Osteocyte (in vitro differentiated cells): ENCODE measurements at regions not wholly inside any gene's neighbourhood (a gene's known extent, or its start where the extent isn't known, plus 50 kb on each side); places are given as distances from the start of the nearest gene placed in this dataset.

Experiments
- DNase-seq: peaks from one replicate; pipeline ENCODE4 v3.0.0; 2021; ENCODE audit warnings: mixed read lengths; ENCODE audit not compliant: unreplicated experiment; ENCODE audit errors: extremely low spot score
- H3K27ac Mint-ChIP-seq: one replicate; pipeline ENCODE4 v1.8.0; 2021; ENCODE audit warnings: mild to moderate bottlenecking, mixed read lengths; ENCODE audit not compliant: unreplicated experiment
- H3K27me3 Mint-ChIP-seq: one replicate; pipeline ENCODE4 v1.8.0; 2021; ENCODE audit warnings: mixed read lengths; ENCODE audit not compliant: unreplicated experiment
- H3K36me3 Mint-ChIP-seq: one replicate; pipeline ENCODE4 v1.8.0; 2021; ENCODE audit warnings: mixed read lengths; ENCODE audit not compliant: unreplicated experiment
- H3K4me1 Mint-ChIP-seq: one replicate; pipeline ENCODE4 v1.8.0; 2021; ENCODE audit warnings: mixed read lengths; ENCODE audit not compliant: unreplicated experiment
- H3K4me3 Mint-ChIP-seq: one replicate; pipeline ENCODE4 v1.8.0; 2021; ENCODE audit warnings: mild to moderate bottlenecking, moderate library complexity, mixed read lengths; ENCODE audit not compliant: unreplicated experiment
- H3K9me3 Mint-ChIP-seq: one replicate; pipeline ENCODE4 v1.8.0; 2021; ENCODE audit warnings: mixed read lengths; ENCODE audit not compliant: unreplicated experiment
- CTCF ChIP-seq: fragments of 200-600 bp; sonication (generic); IDR thresholded peaks from 2 replicates; pipeline ENCODE4 v1.5.0; 2021; ENCODE audit warnings: antibody characterized with exemption, mild to moderate bottlenecking, moderate library complexity

GRCh38 chr16:6047325-6047724 lies 949.7 kb upstream of the EEF2KMT start:
- H3K27me3 Mint-ChIP-seq, result no peaks in the 10 kb centered on the region
- TF ChIP-seq CTCF, result no peak

GRCh38 chr16:6038941-6039645 lies 941.5 kb upstream of the EEF2KMT start:
- no peaks in the 10 kb centered on the region for H3K36me3 Mint-ChIP-seq
- TF ChIP-seq CTCF, result no peak
- no peak for DNase-seq
- H3K4me1 Mint-ChIP-seq, result no peaks in the 10 kb centered on the region
- H3K9me3 Mint-ChIP-seq, result peaks cover 35% of the 10 kb centered on the region
- H3K27me3 Mint-ChIP-seq, result no peaks in the 10 kb centered on the region
- H3K4me3 Mint-ChIP-seq, result no peak overlapping the region
- H3K27ac Mint-ChIP-seq, result no peak overlapping the region

More at GRCh38 chr16:6047325-6047724, 949.7 kb upstream of the EEF2KMT start:
- no peaks in the 10 kb centered on the region for H3K36me3 Mint-ChIP-seq
- no peaks in the 10 kb centered on the region for H3K4me1 Mint-ChIP-seq
- DNase-seq, result no peak
- no peak overlapping the region for H3K27ac Mint-ChIP-seq
- H3K4me3 Mint-ChIP-seq, result no peak overlapping the region
- H3K9me3 Mint-ChIP-seq, result peaks cover 51% of the 10 kb centered on the region

GRCh38 chr16:6035161-6035560 lies 937.6 kb upstream of the EEF2KMT start:
- H3K4me3 Mint-ChIP-seq, result no peak overlapping the region
- no peaks in the 10 kb centered on the region for H3K27me3 Mint-ChIP-seq
- H3K27ac Mint-ChIP-seq, result no peak overlapping the region
- no peaks in the 10 kb centered on the region for H3K36me3 Mint-ChIP-seq
- no peaks in the 10 kb centered on the region for H3K4me1 Mint-ChIP-seq
- DNase-seq, result no peak
- no peak for TF ChIP-seq CTCF
- peaks cover 26% of the 10 kb centered on the region for H3K9me3 Mint-ChIP-seq

- DNase-seq, result no peak
- Mint-ChIP-seq H3K36me3 (no peaks in the 10 kb centered on the region), H3K27me3 (no peaks in the 10 kb centered on the region), H3K4me1 (no peaks in the 10 kb centered on the region), H3K9me3 (peaks cover 24% of the 10 kb centered on the region), H3K4me3 (no peak overlapping the region), H3K27ac (no peak overlapping the region)
- TF ChIP-seq CTCF, result no peak
Measured at GRCh38 chr16:6034511-6034910, 936.9 kb upstream of the EEF2KMT start.

GRCh38 chr16:6032438-6032837 lies 934.8 kb upstream of the EEF2KMT start:
- H3K27me3 Mint-ChIP-seq, result no peaks in the 10 kb centered on the region
- no peak overlapping the region for H3K4me3 Mint-ChIP-seq
- no peak for TF ChIP-seq CTCF
- H3K27ac Mint-ChIP-seq, result no peak overlapping the region
- no peak for DNase-seq
- H3K9me3 Mint-ChIP-seq, result peaks cover 31% of the 10 kb centered on the region
- no peaks in the 10 kb centered on the region for H3K4me1 Mint-ChIP-seq
- H3K36me3 Mint-ChIP-seq, result no peaks in the 10 kb centered on the region
